Dermis microvascular lymphatic vessel endothelial cell (primary cell): ENCODE measurements at regions not wholly inside any gene's neighbourhood (a gene's known extent, or its start where the extent isn't known, plus 50 kb on each side); places are given as distances from the start of the nearest gene placed in this dataset.

Experiments used
- DNase-seq, 2 donors: peaks; one replicate each; pipeline versions ENCODE4 v3.0.0 to v3.0.0-alpha.2; 2010; ENCODE audit warnings: low read depth in 2 of 2

DNA sequence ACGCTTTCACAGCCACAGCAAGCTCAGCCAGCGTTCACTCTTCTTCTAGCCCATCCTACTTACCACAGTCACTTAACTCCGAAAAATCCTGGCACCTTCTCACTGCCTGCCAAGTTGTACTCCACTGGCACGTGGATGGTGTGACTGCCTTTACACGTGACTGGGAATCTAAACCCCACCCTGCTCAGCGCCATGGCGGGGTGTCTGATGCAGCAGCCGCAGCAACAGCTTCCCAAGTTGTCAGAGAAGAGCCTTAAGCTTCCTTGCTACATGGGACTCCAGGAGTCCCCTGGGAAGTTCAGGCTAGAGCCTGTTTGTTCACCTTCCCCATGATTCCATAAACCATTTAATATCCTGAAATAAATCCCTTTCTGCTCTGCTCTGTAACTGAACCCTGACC, 61.9 kb upstream of the FOXC1 start:
- no peak for DNase-seq

- no peak for DNase-seq
Measured at GRCh38 chr6:1551249-1551648, 58.5 kb upstream of the FOXC1 start.

DNA sequence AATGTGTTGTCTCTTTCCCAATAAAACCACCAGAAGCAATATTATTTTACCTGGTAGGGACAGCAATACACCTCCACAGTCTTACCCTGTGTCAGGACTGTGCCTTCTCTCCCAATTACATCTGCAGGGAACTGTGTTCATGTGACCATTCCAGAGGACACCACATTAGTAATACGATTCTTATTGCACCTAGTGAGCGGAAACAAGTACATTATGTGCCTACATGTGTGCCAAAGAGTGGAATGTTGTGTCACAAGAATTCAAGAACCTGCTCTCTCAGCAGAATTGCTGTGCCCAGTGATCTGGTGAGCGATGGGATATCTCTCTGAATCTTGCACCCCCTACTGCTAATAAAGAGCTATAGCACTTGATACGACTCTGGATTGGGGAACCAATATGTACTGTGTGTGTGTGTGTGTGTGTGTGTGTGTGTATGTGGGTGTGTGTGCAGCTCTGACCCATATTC, 57.4 kb upstream of the FOXC1 start:
- peak; percentile 31 to 36 for DNase-seq

GRCh38 chr6:1553562-1554083, 56.1 kb upstream of the FOXC1 start:
- DNase-seq, result no peak

- DNase-seq, result no peak
Measured at GRCh38 chr6:1554141-1554475, 55.6 kb upstream of the FOXC1 start.

DNA sequence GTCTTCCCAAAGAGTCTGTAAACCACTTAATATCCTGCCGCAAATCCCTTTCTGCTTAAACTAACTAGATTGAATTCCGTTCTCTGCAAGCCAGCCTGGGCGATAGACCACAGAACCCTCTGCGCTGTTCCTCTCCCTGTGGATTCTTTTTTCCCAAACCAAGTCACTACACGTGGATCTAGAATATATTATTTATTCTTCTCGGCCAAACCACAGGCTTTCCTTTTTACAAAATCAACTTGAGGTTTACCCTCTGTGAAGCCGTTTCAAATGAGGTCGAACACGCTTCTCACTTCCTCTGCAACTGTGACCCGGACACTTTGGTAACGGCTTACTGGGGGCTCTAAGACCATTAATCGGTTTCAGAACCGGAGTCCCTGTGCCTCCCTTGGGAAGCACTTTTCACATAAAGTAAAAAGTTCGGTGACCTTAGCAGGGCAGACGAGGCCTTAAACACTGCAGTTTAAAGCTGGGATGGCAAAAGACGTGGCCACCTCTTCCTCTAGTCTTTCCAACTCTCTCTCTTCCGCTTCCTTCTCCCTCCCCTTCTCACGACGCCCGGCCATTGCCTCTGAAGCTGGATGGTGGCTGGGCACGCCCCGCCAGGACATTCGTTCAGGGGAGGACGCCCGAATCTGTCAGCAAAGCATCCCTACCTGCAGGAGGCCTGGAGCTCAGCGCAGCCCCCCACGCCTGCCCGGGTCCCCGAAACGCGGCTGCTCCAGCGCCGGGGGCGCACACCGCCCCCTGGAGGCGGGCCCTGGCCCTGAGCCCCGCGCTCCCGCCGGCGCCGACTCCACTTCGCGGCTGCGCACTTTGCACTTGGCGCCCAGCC, 55.0 kb upstream of the FOXC1 start:
- DNase-seq, result peak in 1 of 2 donors; percentile 41

DNA sequence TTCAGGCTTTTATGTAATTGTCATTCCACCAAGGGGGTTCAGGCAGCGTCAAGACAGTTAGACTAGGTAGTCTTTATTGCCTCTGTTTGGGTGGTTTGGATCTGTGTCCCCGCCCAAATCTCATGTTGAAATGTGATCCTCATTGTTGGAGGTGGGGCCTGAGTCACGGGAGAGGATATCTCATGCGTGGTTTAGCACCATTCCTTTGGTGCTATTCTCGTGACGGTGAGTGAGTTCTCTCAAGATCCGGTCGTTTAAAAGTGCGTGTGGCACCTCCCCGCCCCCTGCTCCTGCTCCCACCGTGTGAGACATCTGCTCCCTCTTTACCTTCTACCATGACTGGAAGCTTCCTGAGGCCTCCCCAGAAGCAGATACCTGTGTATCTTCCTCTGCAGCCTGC, 51.3 kb upstream of the FOXC1 start:
- no peak for DNase-seq
